Posterior vena cava (tissue), 2 donors: ENCODE measurements at regions not wholly inside any gene's neighbourhood (a gene's known extent, or its start where the extent isn't known, plus 50 kb on each side); places are given as distances from the start of the nearest gene placed in this dataset.
"Not testable (repeated sequence)": the region's sequence is repeated elsewhere in the genome, so short reads cannot be mapped to it uniquely, and the experiment has no call there.

Experiments used
- DNase-seq: peaks from one replicate; pipeline ENCODE4 v3.0.0-alpha.2; 2020; ENCODE audit warnings: low spot score
- intact Hi-C, 2 donors: fragments of 100-400 bp; cut with DNase I; formaldehyde crosslinking; loops; one replicate each; pipeline versions ENCODE4 v1.14.1 to v1.14.2; 2022 to 2023
- donor health status: DM: yes; HTN: yes; CAD: no.
- donor health status: DM: yes; HTN: yes; CAD: no.

DNA sequence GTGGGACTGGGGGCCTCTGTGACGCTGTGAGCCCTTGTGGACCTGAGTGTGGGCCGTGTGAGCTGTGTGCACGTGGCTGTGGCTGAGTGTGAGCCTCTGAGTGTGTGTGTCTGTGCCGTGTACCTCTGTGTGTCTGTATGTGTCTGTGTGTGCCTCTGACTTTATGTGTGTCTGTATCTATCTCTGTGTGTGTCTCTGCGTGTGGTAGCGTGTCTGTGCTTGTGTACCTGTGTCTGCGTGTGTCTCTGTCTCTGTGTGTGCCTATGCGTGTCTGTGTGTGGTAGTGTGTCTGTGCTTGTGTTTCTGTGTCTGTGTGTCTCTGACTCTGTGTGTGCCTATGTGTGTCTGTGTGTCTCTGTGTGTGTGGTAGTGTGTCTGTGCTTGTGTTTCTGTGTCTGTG lies 158.2 kb downstream of the TMEM121 start:
- DNase-seq = peak; percentile 7
- intact Hi-C loops = not testable (repeated sequence)

- no peak for DNase-seq
- intact Hi-C loops = no loop called here
Observed at GRCh38 chr14:105685003-105685402, 158.6 kb downstream of the TMEM121 start.

GRCh38 chr14:105685605-105686004 lies 159.2 kb downstream of the TMEM121 start:
- intact Hi-C loops = not testable (repeated sequence)
- peak; percentile 12 for DNase-seq

GRCh38 chr14:105686050-105686449 lies 159.7 kb downstream of the TMEM121 start:
- intact Hi-C loops, DNase-seq: not testable (repeated sequence)

DNA sequence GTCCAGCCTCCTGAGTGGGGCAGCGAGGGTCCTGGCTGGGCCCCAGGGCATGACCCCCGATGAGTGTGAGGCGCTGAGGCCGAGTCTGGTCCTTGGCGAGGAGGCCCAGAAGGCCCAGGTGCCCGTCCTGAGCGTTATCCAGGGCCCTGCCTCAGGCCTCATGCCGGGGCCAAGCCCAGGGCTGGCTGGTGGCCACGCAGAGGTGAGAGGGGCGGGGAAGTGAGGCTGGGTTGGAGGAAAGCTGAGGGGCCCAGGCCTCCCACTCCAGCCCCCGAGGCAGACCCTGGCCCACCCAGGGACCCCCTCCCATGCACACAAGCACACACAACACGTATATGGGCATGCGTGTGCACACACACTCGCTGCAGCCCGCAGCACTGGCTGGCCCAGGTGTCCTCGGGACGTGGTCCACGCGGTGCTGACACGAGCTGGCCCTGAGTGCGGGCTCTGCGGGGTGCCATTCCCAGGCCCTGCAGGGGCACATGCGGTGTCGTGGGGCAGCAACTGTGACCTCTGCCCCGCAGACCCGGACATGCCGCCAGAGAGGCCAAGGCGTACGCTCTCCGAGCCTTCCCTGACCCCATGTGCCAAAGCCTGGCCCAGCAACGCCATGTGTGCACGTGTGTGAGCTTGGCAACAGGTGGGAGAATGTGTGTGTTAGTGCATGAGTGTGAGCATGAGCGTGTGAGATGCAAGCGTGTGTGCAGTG lies 160.2 kb downstream of the TMEM121 start:
- intact Hi-C loops = not testable (repeated sequence)
- DNase-seq = peak; percentile 76

DNA sequence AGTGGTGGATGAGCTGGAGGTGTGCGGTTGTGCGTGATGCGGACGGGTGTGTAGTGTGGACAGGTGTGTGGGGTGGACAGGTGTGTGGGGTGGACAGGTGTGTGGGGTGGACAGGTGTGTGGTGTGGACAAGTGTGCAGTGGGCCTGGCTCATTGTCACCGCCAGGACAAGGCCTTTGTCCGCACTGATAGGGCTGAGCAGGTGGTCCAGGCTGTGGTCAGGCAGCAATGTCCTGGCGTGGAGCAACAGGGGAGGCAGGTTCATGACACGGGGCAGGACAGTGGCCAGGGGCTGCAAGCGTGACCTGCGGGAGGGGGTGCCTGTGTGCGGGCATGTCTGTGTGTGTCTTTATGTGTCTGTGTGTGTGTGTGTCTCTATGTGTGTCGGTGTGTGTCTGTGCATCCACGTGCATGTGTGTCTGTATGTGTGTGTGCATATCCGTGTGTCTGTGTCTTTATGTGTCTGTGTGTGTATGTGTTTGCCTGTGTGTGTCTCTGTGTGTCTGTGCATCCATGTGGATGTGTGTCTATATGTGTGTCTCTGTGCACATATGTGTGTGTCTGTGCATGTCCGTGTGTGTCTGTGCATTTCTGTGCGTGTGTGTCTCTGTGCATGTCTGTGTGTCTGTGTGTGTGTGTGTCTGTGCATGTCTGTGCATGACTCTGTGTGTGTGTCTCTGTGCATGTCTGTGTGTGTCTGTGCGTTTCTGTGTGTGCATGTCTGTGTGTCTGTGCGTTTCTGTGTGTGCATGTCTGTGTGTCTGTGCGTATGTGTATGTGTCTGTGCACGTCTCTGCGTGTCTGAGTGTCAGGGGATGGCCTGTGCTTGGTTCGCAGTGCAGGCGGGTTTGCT lies 161.0 kb downstream of the TMEM121 start:
- peak; percentile 56 for DNase-seq
- intact Hi-C loops = not testable (repeated sequence)

GRCh38 chr14:105688023-105688351 lies 161.6 kb downstream of the TMEM121 start:
- intact Hi-C loops = not testable (repeated sequence)
- peak; percentile 72 for DNase-seq

GRCh38 chr14:105688664-105689221 lies 162.4 kb downstream of the TMEM121 start:
- intact Hi-C loops, DNase-seq: not testable (repeated sequence)

- DNase-seq = no peak
- intact Hi-C loops = no loop called here
Observed at GRCh38 chr14:105689722-105690121, 163.3 kb downstream of the TMEM121 start.

DNA sequence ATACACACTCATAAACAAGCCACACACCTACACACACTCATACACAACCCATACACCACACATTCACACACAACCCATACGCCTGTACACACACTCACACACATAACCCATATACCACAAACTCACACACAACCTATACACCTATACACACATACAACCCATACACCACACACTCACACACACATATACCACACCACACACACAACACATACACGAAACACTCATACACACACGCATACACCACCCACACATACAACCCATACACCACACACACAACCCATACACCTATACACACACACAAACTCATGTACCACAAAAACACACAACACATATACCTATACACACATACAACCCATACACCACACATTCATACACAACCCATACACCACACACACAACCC lies 164.3 kb downstream of the TMEM121 start:
- no peak for DNase-seq
- intact Hi-C loops = no loop called here

- DNase-seq = peak; percentile 48
- intact Hi-C loops = not testable (repeated sequence)
Observed at GRCh38 chr14:105691321-105692109, 165.1 kb downstream of the TMEM121 start.

GRCh38 chr14:105692110-105692685 lies 165.8 kb downstream of the TMEM121 start:
- DNase-seq, intact Hi-C loops: not testable (repeated sequence)

DNA sequence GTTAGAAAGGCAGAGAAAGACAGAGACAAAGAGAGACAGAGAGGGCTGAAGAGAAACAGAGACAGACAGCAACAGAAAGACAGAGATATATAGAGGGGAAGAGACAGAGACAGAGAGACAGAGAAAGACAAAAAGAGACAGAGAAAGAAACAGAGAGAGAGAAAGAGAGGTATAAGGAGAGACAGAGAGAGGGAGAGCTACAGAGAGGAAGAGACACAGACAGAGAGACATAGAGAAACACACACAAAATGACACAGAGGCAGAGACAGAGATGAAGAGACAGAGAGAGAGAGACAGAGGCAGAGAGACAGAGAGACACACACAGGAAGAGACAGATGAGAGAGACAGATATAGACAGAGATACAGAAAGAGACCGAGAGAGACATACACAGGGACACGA lies 168.6 kb downstream of the TMEM121 start:
- intact Hi-C loops = no loop called here
- DNase-seq = no peak

GRCh38 chr14:105696388-105696787 lies 170.0 kb downstream of the TMEM121 start:
- DNase-seq, intact Hi-C loops: not testable (repeated sequence)

- peak; percentile 22 for DNase-seq
- intact Hi-C loops = not testable (repeated sequence)
Observed at GRCh38 chr14:105697414-105697813, 171.0 kb downstream of the TMEM121 start.

DNA sequence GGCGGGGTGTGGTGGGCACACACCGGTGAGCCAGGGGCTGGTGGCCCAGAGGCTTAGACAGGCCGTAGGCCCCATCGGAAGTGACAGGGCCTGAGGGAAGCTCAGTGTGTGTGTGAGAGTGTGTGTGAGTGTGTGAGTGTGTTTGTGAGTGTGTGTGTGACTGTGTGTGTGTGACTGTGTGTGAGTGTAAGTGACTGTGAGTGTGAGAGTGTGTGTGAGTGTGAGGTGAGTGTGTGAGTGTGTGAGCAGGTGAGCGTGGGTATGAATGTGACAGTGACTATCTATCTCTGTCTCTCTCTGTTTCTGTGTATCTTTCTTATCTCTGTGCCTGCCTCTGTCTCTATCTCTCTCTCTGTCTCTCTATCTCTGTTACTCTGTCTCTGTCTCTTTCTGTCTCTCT lies 171.6 kb downstream of the TMEM121 start:
- peak; percentile 5 for DNase-seq
- intact Hi-C loops = not testable (repeated sequence)

GRCh38 chr14:105698940-105699556 lies 172.7 kb downstream of the TMEM121 start:
- peak; percentile 66 for DNase-seq
- intact Hi-C loops = not testable (repeated sequence)

- DNase-seq = peak; percentile 80
- intact Hi-C loops = loop anchor here in 1 of 2 donors (2.0 kb wide), 1 partner anchor 117 kb away; no protein-coding TSS in a partner anchor
Observed at GRCh38 chr14:105699706-105700105, 173.3 kb downstream of the TMEM121 start.

DNA sequence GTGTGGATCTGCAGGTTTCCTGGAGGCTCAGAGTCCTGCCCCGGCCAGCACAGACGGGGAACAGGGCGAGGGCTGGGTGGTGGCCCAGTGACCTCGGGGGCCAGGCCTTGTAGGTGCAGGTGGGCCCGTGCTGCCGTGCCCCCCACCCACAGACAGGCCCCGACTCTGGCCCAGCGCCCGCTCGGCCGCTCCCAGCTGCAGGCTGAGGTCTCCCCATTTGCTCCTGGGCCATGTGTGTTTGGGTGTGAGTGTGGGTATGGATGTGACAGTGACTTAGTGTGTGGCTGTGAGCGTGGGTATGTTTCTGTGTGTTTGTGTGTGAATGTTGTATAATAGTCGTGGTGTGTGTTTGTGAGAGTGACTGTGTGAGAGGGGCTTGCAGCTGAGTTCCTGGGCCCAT lies 173.8 kb downstream of the TMEM121 start:
- DNase-seq = peak; percentile 66
- intact Hi-C loops = loop anchor here in 1 of 2 donors (2.0 kb wide), 1 partner anchor 117 kb away; no protein-coding TSS in a partner anchor
